GM23248 (cell line): ENCODE measurements at regions not wholly inside any gene's neighbourhood (a gene's known extent, or its start where the extent isn't known, plus 50 kb on each side); places are given as distances from the start of the nearest gene placed in this dataset.
A peak's percentile ranks its signal among the peaks of the same experiment; 100 is the strongest.
"Not testable (repeated sequence)": the region's sequence is repeated elsewhere in the genome, so short reads cannot be mapped to it uniquely, and the experiment has no call there.

ENCODE experiments used
- DNase-seq: peaks from one replicate; pipeline ENCODE4 v3.0.0-alpha.2; 2015
- H2AFZ ChIP-seq: fragments of 200-600 bp; sonication (generic); 2 replicates; pipeline ENCODE4 v1.6.1; 2016; ENCODE audit warnings: antibody characterized with exemption
- H3F3A ChIP-seq: fragments of 200-600 bp; sonication (generic); 2 replicates; pipeline ENCODE4 v1.6.1; 2016; ENCODE audit warnings: mild to moderate bottlenecking, antibody characterized with exemption, mixed run types; ENCODE audit not compliant: insufficient read depth
- H3K27ac ChIP-seq: fragments of 200-600 bp; sonication (generic); 2 replicates; pipeline ENCODE4 v1.5.1; 2016; ENCODE audit warnings: mild to moderate bottlenecking
- H3K27me3 ChIP-seq: fragments of 200-600 bp; sonication (generic); replicated peaks from 2 replicates; pipeline ENCODE4 v1.6.1; 2016; ENCODE audit warnings: mild to moderate bottlenecking; ENCODE audit not compliant: insufficient read depth
- H3K36me3 ChIP-seq: fragments of 200-600 bp; sonication (generic); 2 replicates; pipeline ENCODE4 v1.6.1; 2016; ENCODE audit warnings: low read depth, mild to moderate bottlenecking
- H3K4me1 ChIP-seq: fragments of 200-600 bp; sonication (generic); 2 replicates; pipeline ENCODE4 v1.6.1; 2016; ENCODE audit warnings: mild to moderate bottlenecking; ENCODE audit not compliant: insufficient read depth
- H3K4me2 ChIP-seq: fragments of 200-600 bp; sonication (generic); one replicate; pipeline ENCODE4 v1.6.1; 2016; ENCODE audit warnings: mild to moderate bottlenecking; ENCODE audit not compliant: unreplicated experiment
- H3K4me3 ChIP-seq: fragments of 200-600 bp; sonication (generic); 2 replicates; pipeline ENCODE4 v1.5.1; 2016; ENCODE audit warnings: mild to moderate bottlenecking
- H3K79me2 ChIP-seq: fragments of 200-600 bp; sonication (generic); 2 replicates; pipeline ENCODE4 v1.6.1; 2016; ENCODE audit warnings: mild to moderate bottlenecking; ENCODE audit not compliant: insufficient read depth
- H3K9ac ChIP-seq: fragments of 200-600 bp; sonication (generic); 2 replicates; pipeline ENCODE4 v1.6.1; 2016; ENCODE audit warnings: mild to moderate bottlenecking
- H3K9me2 ChIP-seq: fragments of 200-600 bp; sonication (generic); 2 replicates; pipeline ENCODE4 v1.6.1; 2016; ENCODE audit warnings: mixed run types, mild to moderate bottlenecking, moderate library complexity; ENCODE audit not compliant: insufficient read depth
- H3K9me3 ChIP-seq: fragments of 200-600 bp; sonication (generic); one replicate; pipeline ENCODE4 v1.6.1; 2017; ENCODE audit warnings: low read depth
- H4K20me1 ChIP-seq: fragments of 200-600 bp; sonication (generic); 2 replicates; pipeline ENCODE4 v1.6.0; 2016; ENCODE audit not compliant: insufficient read depth
- EZH2 ChIP-seq: fragments of 200-600 bp; sonication (generic); IDR thresholded peaks from 2 replicates; pipeline ENCODE4 v1.6.1; 2018; ENCODE audit warnings: antibody characterized with exemption, mild to moderate bottlenecking; ENCODE audit not compliant: insufficient read depth, poor library complexity, severe bottlenecking
- EZH2phosphoT487 ChIP-seq: fragments of 200-600 bp; sonication (generic); IDR thresholded peaks from 2 replicates; pipeline ENCODE4 v1.6.1; 2018; ENCODE audit warnings: antibody characterized with exemption, moderate library complexity, mild to moderate bottlenecking, low read depth; ENCODE audit not compliant: insufficient read depth
- WGBS, 2 experiments: methylation state at CpG; one replicate each; pipeline ENCODE4 v1.1.6; 2015 to 2017; ENCODE audit warnings: low lambda C conversion rate in 2 of 2, low coverage in 1 of 2; ENCODE audit errors: missing lambda C conversion rate in 2 of 2; 5-methylcytosine and 5-hydroxymethylcytosine counted together
- in situ Hi-C: fragments of 300-500 bp; cut with MboI; formaldehyde crosslinking; loops from 2 replicates; pipeline ENCODE4 v1.15.0; 2020

- Histone ChIP-seq H4K20me1 (no peaks in the 10 kb centered on the region), H3K4me3 (no peak overlapping the region), H3F3A (peaks cover 24% of the 10 kb centered on the region; the same call in 1 of the 2 replicates), H2AFZ (no peak overlapping the region), H3K4me2 (no peak overlapping the region), H3K79me2 (no peaks in the 10 kb centered on the region), H3K4me1 (peaks cover 24% of the 10 kb centered on the region), H3K9me2 (no peaks in the 10 kb centered on the region), H3K27ac (no peak overlapping the region), H3K27me3 (no peaks in the 10 kb centered on the region), H3K36me3 (no peaks in the 10 kb centered on the region), H3K9me3 (no peaks in the 10 kb centered on the region), H3K9ac (no peak overlapping the region)
- WGBS, 2 experiments: 95 to 97% methylated on average over 2 of the region's 2 CpGs
- TF ChIP-seq EZH2: no peak
- no peak for TF ChIP-seq EZH2phosphoT487
- no peak for DNase-seq
- in situ Hi-C loops: loop anchor here (10.0 to 25.0 kb wide), 4 partner anchors 92 to 692 kb away; partner anchors contain the start of gene PDGFRA
Measured at GRCh38 chr4:53704329-53704728, 113.0 kb upstream of the LNX1 start.

GRCh38 chr4:53703267-53703655 lies 112.0 kb upstream of the LNX1 start:
- in situ Hi-C loops: loop anchor here (10.0 to 25.0 kb wide), 4 partner anchors 91 to 691 kb away; partner anchors contain the start of gene PDGFRA
- H3K9ac ChIP-seq: peak overlapping the region; percentile 68

DNA sequence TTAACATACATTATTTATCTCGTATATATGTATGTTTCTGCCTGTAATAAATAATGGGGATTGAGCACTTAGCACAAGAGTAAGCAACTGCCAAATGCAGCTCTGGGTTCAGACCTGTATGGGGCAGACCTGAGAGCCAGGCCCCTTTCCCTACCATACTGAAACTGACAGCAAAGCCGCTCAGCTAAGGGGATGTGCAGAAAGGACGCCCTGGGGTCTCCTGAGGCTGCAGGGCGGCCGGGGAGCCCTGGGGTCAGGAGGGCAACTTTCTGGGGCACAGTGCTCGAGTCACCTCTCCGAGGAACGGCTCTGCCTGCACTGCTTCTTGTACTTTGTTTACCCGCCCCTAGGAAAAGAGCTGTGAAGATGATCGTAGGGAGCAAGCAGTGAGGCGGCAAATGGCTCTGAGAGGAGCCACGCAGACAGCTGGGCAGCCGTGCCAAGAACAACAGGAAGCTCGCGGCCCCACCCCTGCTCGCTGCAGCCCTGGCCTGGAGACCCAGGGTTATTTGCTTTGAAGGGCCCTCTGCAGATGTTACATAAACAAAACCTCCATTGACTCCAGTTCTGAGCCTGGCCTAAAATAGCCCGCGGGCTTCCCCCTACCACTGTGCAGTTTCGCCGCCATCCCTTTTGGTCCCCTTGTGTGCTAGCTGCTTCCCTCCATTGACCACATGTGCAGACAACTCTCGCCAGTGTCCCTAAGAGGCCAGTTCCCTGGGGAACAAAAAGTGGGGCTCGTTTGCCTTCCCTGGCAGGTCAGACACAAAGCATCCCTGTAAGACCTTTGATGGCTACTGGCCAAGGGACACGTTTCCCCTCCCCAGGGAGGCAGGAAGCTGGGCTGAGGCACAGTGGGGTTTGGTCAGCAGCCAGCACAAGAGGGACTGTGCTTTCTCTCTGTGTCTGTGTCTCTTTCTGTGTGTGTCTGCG lies 111.3 kb upstream of the LNX1 start:
- Histone ChIP-seq H3K36me3 (no peaks in the 10 kb centered on the region), H3K27me3 (no peaks in the 10 kb centered on the region), H3K4me3 (peak overlapping the region; percentile 26; the same call in 1 of the 2 replicates), H3K4me1 (peaks cover 24% of the 10 kb centered on the region), H3K4me2 (peak overlapping the region; percentile 33), H3K9me2 (no peaks in the 10 kb centered on the region), H4K20me1 (no peaks in the 10 kb centered on the region), H3K9me3 (no peaks in the 10 kb centered on the region), H3F3A (peaks cover 24% of the 10 kb centered on the region; the same call in 1 of the 2 replicates), H3K9ac (peak overlapping the region; percentile 68), H3K27ac (peak overlapping the region; percentile 64), H3K79me2 (no peaks in the 10 kb centered on the region), H2AFZ (peak overlapping the region; percentile 84)
- peak; percentile 86 for DNase-seq
- in situ Hi-C loops: loop anchor here (10.0 to 25.0 kb wide), 4 partner anchors 90 to 690 kb away; partner anchors contain the start of gene PDGFRA
- 12% methylated on average over 24 of the region's 24 CpGs for WGBS, 2 experiments
- TF ChIP-seq EZH2 (no peak), EZH2phosphoT487 (no peak)

More at GRCh38 chr4:53703267-53703655, 112.0 kb upstream of the LNX1 start:
- Histone ChIP-seq H3K9me3 (no peaks in the 10 kb centered on the region), H3F3A (peaks cover 24% of the 10 kb centered on the region; the same call in 1 of the 2 replicates), H2AFZ (peak overlapping the region; percentile 84), H3K4me3 (no peak overlapping the region), H3K36me3 (no peaks in the 10 kb centered on the region), H3K9me2 (no peaks in the 10 kb centered on the region), H3K79me2 (no peaks in the 10 kb centered on the region), H3K27ac (peak overlapping the region; percentile 64; the same call in 1 of the 2 replicates), H4K20me1 (no peaks in the 10 kb centered on the region), H3K4me2 (peak overlapping the region; percentile 33), H3K4me1 (peaks cover 24% of the 10 kb centered on the region), H3K27me3 (no peaks in the 10 kb centered on the region)
- TF ChIP-seq EZH2: no peak
- no peak for TF ChIP-seq EZH2phosphoT487
- DNase-seq: peak; percentile 14
- 11 to 17% methylated on average over 7 of the region's 7 CpGs for WGBS, 2 experiments

GRCh38 chr4:53701260-53701659 lies 110.0 kb upstream of the LNX1 start:
- H3K9me3 ChIP-seq, H3K4me3 ChIP-seq, H3K27me3 ChIP-seq, H4K20me1 ChIP-seq, H3K27ac ChIP-seq, H3K9me2 ChIP-seq, DNase-seq, H3K4me2 ChIP-seq, H3K36me3 ChIP-seq, H3K9ac ChIP-seq, H3K79me2 ChIP-seq, H2AFZ ChIP-seq: not testable (repeated sequence)
- WGBS, 2 experiments: 96 to 97% methylated on average over 6 of the region's 6 CpGs
- peaks cover 23% of the 10 kb centered on the region for H3K4me1 ChIP-seq
- in situ Hi-C loops: loop anchor here (10.0 to 25.0 kb wide), 4 partner anchors 89 to 689 kb away; partner anchors contain the start of gene PDGFRA
- H3F3A ChIP-seq: peaks cover 24% of the 10 kb centered on the region; the same call in 1 of the 2 replicates

- H3K9me3 ChIP-seq, H3K9me2 ChIP-seq, H3K27me3 ChIP-seq, DNase-seq, H3K79me2 ChIP-seq, H4K20me1 ChIP-seq, H3K9ac ChIP-seq, H3K4me3 ChIP-seq, H3K27ac ChIP-seq, H2AFZ ChIP-seq, H3K36me3 ChIP-seq, in situ Hi-C loops, H3K4me2 ChIP-seq: not testable (repeated sequence)
- Histone ChIP-seq H3K4me1 (peaks cover 20% of the 10 kb centered on the region), H3F3A (peaks cover 14% of the 10 kb centered on the region; the same call in 1 of the 2 replicates)
- 98 to 100% methylated on average over 2 of the region's 2 CpGs for WGBS, 2 experiments
Measured at GRCh38 chr4:53699310-53699709, 108.0 kb upstream of the LNX1 start.
